ENCODE measurements at regions not wholly inside any gene's neighbourhood (a gene's known extent, or its start where the extent isn't known, plus 50 kb on each side); places are given as distances from the start of the nearest gene placed in this dataset.

GRCh38 chr5:103623425-103623824 is 60.8 kb upstream of the NUDT12 start:
- Histone ChIP-seq H3K4me2 (ENCODE audit: low read length) (no peak overlapping the region), H3K9me3 (ENCODE audit: control insufficient read depth in 1 of 2, insufficient read depth in 1 of 2, low read depth in 1 of 2, low read length in 2 of 2) (no peaks in the 10 kb centered on the region), H3K9me2 (ENCODE audit: insufficient read depth) (no peaks in the 10 kb centered on the region), H3K4me1 (ENCODE audit: control insufficient read depth in 1 of 2, insufficient read depth in 2 of 2, low read length in 2 of 2) (no peaks in the 10 kb centered on the region), H3K9ac (ENCODE audit: low read length) (no peak overlapping the region), H3K79me2 (ENCODE audit: insufficient read depth, low read length) (no peaks in the 10 kb centered on the region), H3K27me3 (ENCODE audit: insufficient read depth, low read length) (no peaks in the 10 kb centered on the region), H2AFZ (ENCODE audit: low read depth, low read length, poor library complexity, severe bottlenecking) (no peak overlapping the region), H4K20me1 (ENCODE audit: insufficient read depth) (no peaks in the 10 kb centered on the region), H3K4me3 (replicated peaks in 1 of 2; ENCODE audit: low read depth in 1 of 2, low read length in 2 of 2) (no peak overlapping the region), H3K27ac (ENCODE audit: low read depth, low read length) (no peak overlapping the region), H3K36me3 (ENCODE audit: control insufficient read depth in 1 of 2, insufficient read depth in 2 of 2, low read length in 2 of 2) (no peaks in the 10 kb centered on the region)
- intact Hi-C loops (cut with micrococcal nuclease) = no loop called here
- ChIA-PET CTCF (no interaction called here), POLR2A (no interaction called here), RAD21 (ENCODE audit: low non-redundant PET in 1 of 2, low total read pairs in 2 of 2, uncharacterized antibody in 2 of 2, unreplicated experiment in 2 of 2) (no interaction called here)
- BruUV-seq (replicated peaks) = no TSS peak
- ATAC-seq = no peak
- no peak for DNase-seq (ENCODE audit: low read depth, low spot score)
- TF ChIP-seq CTCF (IDR thresholded peaks at IDR 0.05 in 2 of 3, conservative IDR thresholded peaks at IDR 0.05 in 1 of 3; ENCODE audit: borderline replicate concordance in 1 of 3, insufficient read depth in 1 of 3, low read depth in 2 of 3, low read length in 2 of 3) (no peak), POLR2A (IDR thresholded peaks at IDR 0.05; ENCODE audit: borderline replicate concordance, extremely low read depth, insufficient read depth, insufficient read length) (no peak), REST (IDR thresholded peaks at IDR 0.05; ENCODE audit: low read depth) (no peak), CBX3 (IDR thresholded peaks at IDR 0.05; ENCODE audit: low read depth) (no peak), SP1 (IDR thresholded peaks at IDR 0.05; ENCODE audit: low read depth) (no peak), EGR1 (IDR thresholded peaks at IDR 0.05; ENCODE audit: low read depth) (no peak), TCF7L2 (IDR thresholded peaks at IDR 0.05; ENCODE audit: borderline replicate concordance, extremely low read depth, insufficient read depth, insufficient read length) (no peak), FOSL1 (IDR thresholded peaks at IDR 0.05; ENCODE audit: low read depth) (no peak), MAX (IDR thresholded peaks at IDR 0.05) (no peak), JUND (IDR thresholded peaks at IDR 0.05) (no peak), ZFX (IDR thresholded peaks at IDR 0.05) (no peak), RAD21 (IDR thresholded peaks at IDR 0.05; ENCODE audit: low read depth) (no peak), EZH2phosphoT487 (IDR thresholded peaks at IDR 0.05; ENCODE audit: borderline replicate concordance) (no peak), ATF3 (IDR thresholded peaks at IDR 0.05) (no peak), SIN3A (IDR thresholded peaks at IDR 0.05; ENCODE audit: low read depth) (no peak), CEBPB (IDR thresholded peaks at IDR 0.05; ENCODE audit: low read depth) (no peak), SRF (IDR thresholded peaks at IDR 0.05; ENCODE audit: low read depth) (no peak), EZH2 (IDR thresholded peaks at IDR 0.05) (no peak), ZNF274 (IDR thresholded peaks at IDR 0.05; ENCODE audit: low read depth, low read length) (no peak), ELF1 (IDR thresholded peaks at IDR 0.05; ENCODE audit: borderline replicate concordance, low read depth) (no peak)

Data from HCT116 (cell line).